ENCODE measurements at regions not wholly inside any gene's neighbourhood (a gene's known extent, or its start where the extent isn't known, plus 50 kb on each side); places are given as distances from the start of the nearest gene placed in this dataset.

DNA sequence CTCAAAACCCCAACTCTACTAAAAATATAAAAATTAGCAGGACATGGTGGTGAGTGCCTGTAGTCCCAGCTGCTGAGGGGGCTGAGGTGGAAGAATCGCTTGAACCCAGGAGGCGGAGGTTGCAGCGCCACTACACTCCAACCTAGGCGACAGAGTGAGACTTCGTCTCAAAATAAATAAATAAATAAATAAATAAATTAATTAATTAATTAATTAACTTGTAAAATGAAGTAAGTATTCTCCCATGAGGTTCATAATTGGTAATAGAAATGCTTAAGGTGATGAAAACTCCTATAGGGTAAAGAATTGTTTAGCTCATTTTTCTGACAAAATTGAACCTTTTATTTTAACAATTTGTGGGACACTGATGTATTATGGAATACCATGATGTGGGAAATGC is 230.8 kb downstream of the TMEM182 start:
- Histone ChIP-seq H3K79me2 (ENCODE audit: control insufficient read depth, insufficient read depth, low read length) (no peaks in the 10 kb centered on the region), H3K4me2 (ENCODE audit: control insufficient read depth, extremely low read depth, insufficient read depth, low read depth, low read length) (no peak overlapping the region), H3K27ac (ENCODE audit: control insufficient read depth, insufficient read depth, low read length) (no peak overlapping the region), H3K27me3 (ENCODE audit: control insufficient read depth, extremely low read depth, insufficient read depth, low read length) (no peaks in the 10 kb centered on the region), H2AFZ (ENCODE audit: control insufficient read depth, low read length) (no peak overlapping the region), H3K4me1 (ENCODE audit: control insufficient read depth, extremely low read depth, insufficient read depth, low read length) (no peaks in the 10 kb centered on the region), H3K36me3 (ENCODE audit: control insufficient read depth in 2 of 2, extremely low read depth in 1 of 2, insufficient read depth in 2 of 2, low read length in 2 of 2) (no peaks in the 10 kb centered on the region), H3K9me1 (ENCODE audit: control insufficient read depth, extremely low read depth, insufficient read depth, low read length) (no peaks in the 10 kb centered on the region), H4K20me1 (ENCODE audit: control insufficient read depth, extremely low read depth, insufficient read depth, low read length) (no peaks in the 10 kb centered on the region), H3K9me3 (ENCODE audit: control insufficient read depth, low read depth, low read length) (no peaks in the 10 kb centered on the region), H3K4me3 (ENCODE audit: control insufficient read depth in 2 of 3, extremely low read depth in 1 of 3, insufficient read depth in 2 of 3, low read depth in 1 of 3, low read length in 3 of 3) (no peak overlapping the region), H3K9ac (ENCODE audit: control insufficient read depth, extremely low read depth, insufficient read depth, low read length) (no peak overlapping the region)
- DNase-seq (ENCODE audit: low read depth, low spot score) (no peak), FAIRE-seq (no peak)
- dilution Hi-C loops (cut with MboI; ENCODE audit: extremely low pct_ligation_motif_present, low sequenced_read_pairs): no loop called here
- TF ChIP-seq EZH2 (IDR thresholded peaks at IDR 0.05; ENCODE audit: low read length): no peak
- TF ChIP-seq, protein P1, sequence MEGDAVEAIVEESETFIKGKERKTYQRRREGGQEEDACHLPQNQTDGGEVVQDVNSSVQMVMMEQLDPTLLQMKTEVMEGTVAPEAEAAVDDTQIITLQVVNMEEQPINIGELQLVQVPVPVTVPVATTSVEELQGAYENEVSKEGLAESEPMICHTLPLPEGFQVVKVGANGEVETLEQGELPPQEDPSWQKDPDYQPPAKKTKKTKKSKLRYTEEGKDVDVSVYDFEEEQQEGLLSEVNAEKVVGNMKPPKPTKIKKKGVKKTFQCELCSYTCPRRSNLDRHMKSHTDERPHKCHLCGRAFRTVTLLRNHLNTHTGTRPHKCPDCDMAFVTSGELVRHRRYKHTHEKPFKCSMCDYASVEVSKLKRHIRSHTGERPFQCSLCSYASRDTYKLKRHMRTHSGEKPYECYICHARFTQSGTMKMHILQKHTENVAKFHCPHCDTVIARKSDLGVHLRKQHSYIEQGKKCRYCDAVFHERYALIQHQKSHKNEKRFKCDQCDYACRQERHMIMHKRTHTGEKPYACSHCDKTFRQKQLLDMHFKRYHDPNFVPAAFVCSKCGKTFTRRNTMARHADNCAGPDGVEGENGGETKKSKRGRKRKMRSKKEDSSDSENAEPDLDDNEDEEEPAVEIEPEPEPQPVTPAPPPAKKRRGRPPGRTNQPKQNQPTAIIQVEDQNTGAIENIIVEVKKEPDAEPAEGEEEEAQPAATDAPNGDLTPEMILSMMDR (optimal IDR thresholded peaks at IDR 0.05 in 1 of 3, IDR thresholded peaks at IDR 0.05 in 1 of 3, conservative IDR thresholded peaks at IDR 0.05 in 1 of 3; ENCODE audit: extremely low read depth in 1 of 3, insufficient read depth in 2 of 3, low read length in 3 of 3): no peak

DNA sequence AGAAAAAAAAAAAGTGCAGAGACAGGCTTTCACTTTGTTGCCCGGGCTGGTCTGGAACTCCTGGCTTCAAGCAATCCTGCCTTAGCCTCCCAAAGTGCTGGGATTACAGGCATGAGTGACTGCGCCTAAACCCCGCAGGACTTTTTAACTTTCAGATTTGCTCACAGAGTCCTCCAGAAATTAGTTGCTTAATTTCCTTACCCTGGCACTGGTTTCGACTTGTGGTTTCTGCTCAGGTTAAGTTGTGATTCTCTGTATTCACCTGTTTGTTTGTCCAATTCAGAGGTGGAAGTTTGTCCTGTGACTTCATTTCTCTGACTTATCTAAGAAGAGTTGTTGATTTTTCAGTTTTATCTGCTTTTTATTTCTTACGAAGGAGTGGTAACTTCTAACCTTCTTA is 238.1 kb downstream of the TMEM182 start:
- DNase-seq (ENCODE audit: low read depth, low spot score) (no peak), FAIRE-seq (no peak)
- no peaks in the 10 kb centered on the region for H4K20me1 ChIP-seq (ENCODE audit: control insufficient read depth, extremely low read depth, insufficient read depth, low read length)
- H3K9ac ChIP-seq (ENCODE audit: control insufficient read depth, extremely low read depth, insufficient read depth, low read length): no peak overlapping the region
- no peak overlapping the region for H2AFZ ChIP-seq (ENCODE audit: control insufficient read depth, low read length)
- no peaks in the 10 kb centered on the region for H3K79me2 ChIP-seq (ENCODE audit: control insufficient read depth, insufficient read depth, low read length)
- H3K4me3 ChIP-seq (ENCODE audit: control insufficient read depth in 2 of 3, extremely low read depth in 1 of 3, insufficient read depth in 2 of 3, low read depth in 1 of 3, low read length in 3 of 3): no peak overlapping the region
- no peaks in the 10 kb centered on the region for H3K27me3 ChIP-seq (ENCODE audit: control insufficient read depth, extremely low read depth, insufficient read depth, low read length)
- H3K4me2 ChIP-seq (ENCODE audit: control insufficient read depth, extremely low read depth, insufficient read depth, low read depth, low read length): no peak overlapping the region
- H3K4me1 ChIP-seq (ENCODE audit: control insufficient read depth, extremely low read depth, insufficient read depth, low read length): no peaks in the 10 kb centered on the region
- dilution Hi-C loops (cut with MboI; ENCODE audit: extremely low pct_ligation_motif_present, low sequenced_read_pairs): no loop called here
- H3K27ac ChIP-seq (ENCODE audit: control insufficient read depth, insufficient read depth, low read length): no peak overlapping the region
- no peak for TF ChIP-seq EZH2 (IDR thresholded peaks at IDR 0.05; ENCODE audit: low read length)
- TF ChIP-seq, protein P1 (optimal IDR thresholded peaks at IDR 0.05 in 1 of 3, IDR thresholded peaks at IDR 0.05 in 1 of 3, conservative IDR thresholded peaks at IDR 0.05 in 1 of 3; ENCODE audit: extremely low read depth in 1 of 3, insufficient read depth in 2 of 3, low read length in 3 of 3): no peak
- H3K9me3 ChIP-seq (ENCODE audit: control insufficient read depth, low read depth, low read length): no peaks in the 10 kb centered on the region
- H3K36me3 ChIP-seq (ENCODE audit: control insufficient read depth in 2 of 2, extremely low read depth in 1 of 2, insufficient read depth in 2 of 2, low read length in 2 of 2): no peaks in the 10 kb centered on the region
- H3K9me1 ChIP-seq (ENCODE audit: control insufficient read depth, extremely low read depth, insufficient read depth, low read length): no peaks in the 10 kb centered on the region

Measured in keratinocyte (primary cell).